ENCODE measurements at regions not wholly inside any gene's neighbourhood (a gene's known extent, or its start where the extent isn't known, plus 50 kb on each side); places are given as distances from the start of the nearest gene placed in this dataset.

DNA sequence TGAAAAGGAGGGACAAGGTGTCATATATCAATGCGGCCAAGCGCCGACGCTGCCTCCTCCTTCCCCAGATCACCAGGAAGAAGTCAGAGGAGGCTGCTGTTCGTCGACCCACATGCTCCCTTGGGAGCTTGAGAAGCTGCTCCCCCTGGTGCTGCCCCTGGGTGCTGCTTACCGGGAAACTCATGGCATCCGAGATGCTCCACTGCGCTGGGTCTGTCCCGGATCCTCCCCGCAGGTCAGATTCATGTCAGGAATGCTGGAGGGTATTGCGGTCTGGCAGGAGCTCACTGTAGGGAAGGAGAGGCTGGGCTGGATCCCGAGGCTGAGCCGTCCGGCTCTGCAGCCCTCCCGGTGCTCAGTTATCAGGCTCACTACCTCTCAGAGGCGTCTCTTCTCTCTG is 123.7 kb upstream of the FAM20C start:
- TF ChIP-seq POLR2A (IDR thresholded peaks at IDR 0.05), result no peak
- TF ChIP-seq, protein P1, sequence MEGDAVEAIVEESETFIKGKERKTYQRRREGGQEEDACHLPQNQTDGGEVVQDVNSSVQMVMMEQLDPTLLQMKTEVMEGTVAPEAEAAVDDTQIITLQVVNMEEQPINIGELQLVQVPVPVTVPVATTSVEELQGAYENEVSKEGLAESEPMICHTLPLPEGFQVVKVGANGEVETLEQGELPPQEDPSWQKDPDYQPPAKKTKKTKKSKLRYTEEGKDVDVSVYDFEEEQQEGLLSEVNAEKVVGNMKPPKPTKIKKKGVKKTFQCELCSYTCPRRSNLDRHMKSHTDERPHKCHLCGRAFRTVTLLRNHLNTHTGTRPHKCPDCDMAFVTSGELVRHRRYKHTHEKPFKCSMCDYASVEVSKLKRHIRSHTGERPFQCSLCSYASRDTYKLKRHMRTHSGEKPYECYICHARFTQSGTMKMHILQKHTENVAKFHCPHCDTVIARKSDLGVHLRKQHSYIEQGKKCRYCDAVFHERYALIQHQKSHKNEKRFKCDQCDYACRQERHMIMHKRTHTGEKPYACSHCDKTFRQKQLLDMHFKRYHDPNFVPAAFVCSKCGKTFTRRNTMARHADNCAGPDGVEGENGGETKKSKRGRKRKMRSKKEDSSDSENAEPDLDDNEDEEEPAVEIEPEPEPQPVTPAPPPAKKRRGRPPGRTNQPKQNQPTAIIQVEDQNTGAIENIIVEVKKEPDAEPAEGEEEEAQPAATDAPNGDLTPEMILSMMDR (IDR thresholded peaks at IDR 0.05), result no peak
